ENCODE measurements at regions not wholly inside any gene's neighbourhood (a gene's known extent, or its start where the extent isn't known, plus 50 kb on each side); places are given as distances from the start of the nearest gene placed in this dataset.

DNA sequence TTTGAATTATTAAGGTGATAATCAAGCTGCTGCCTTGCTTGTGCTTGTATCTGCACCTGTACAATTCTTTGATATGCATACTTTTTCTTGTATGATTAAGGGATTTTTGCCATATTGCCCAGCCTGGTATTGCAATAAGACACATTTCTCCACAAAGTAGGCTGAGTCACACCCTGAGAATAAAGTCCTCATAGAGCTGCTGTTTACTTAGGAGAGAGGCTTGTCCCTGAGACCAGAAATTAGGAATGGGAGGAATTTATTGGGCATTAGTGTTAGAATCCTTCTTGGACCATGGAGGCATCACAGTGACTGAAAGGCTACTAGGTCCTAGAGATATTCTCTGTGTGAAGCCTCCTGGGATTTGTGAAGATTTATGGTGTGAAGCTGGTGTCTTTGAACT lies 506.8 kb upstream of the FBXO33 start:
- Histone ChIP-seq H3K9ac (no peak overlapping the region), H3K36me3 (replicated peaks in 1 of 2; ENCODE audit: control insufficient read depth in 1 of 2, insufficient read depth in 2 of 2, low read length in 1 of 2) (no peaks in the 10 kb centered on the region), H3K4me3 (ENCODE audit: low read depth in 2 of 2, low read length in 1 of 2) (no peak overlapping the region), H4K20me1 (ENCODE audit: insufficient read depth) (no peaks in the 10 kb centered on the region), H2AFZ (ENCODE audit: low read depth) (no peak overlapping the region), H3K27ac (ENCODE audit: low read depth in 2 of 2, low read length in 1 of 2) (no peak overlapping the region), H3F3A (replicated peaks; ENCODE audit: insufficient read depth) (no peaks in the 10 kb centered on the region), H3K9me2 (no peaks in the 10 kb centered on the region), H3K4me1 (ENCODE audit: control insufficient read depth in 1 of 2, insufficient read depth in 2 of 2, low read depth in 1 of 2, low read length in 1 of 2) (no peaks in the 10 kb centered on the region), H3K9me3 (no peaks in the 10 kb centered on the region), H3K27me3 (ENCODE audit: insufficient read depth) (no peaks in the 10 kb centered on the region), H3K79me2 (ENCODE audit: insufficient read depth) (no peaks in the 10 kb centered on the region), H3K4me2 (no peak overlapping the region)
- no peak for DNase-seq
- ChIA-PET CTCF (no interaction called here), POLR2A (no interaction called here)
- TF ChIP-seq POLR2AphosphoS5 (IDR thresholded peaks at IDR 0.05; ENCODE audit: low read depth, low read length): no peak
- no peak for TF ChIP-seq NFIC (IDR thresholded peaks at IDR 0.05; ENCODE audit: borderline replicate concordance)
- TF ChIP-seq, protein P1, sequence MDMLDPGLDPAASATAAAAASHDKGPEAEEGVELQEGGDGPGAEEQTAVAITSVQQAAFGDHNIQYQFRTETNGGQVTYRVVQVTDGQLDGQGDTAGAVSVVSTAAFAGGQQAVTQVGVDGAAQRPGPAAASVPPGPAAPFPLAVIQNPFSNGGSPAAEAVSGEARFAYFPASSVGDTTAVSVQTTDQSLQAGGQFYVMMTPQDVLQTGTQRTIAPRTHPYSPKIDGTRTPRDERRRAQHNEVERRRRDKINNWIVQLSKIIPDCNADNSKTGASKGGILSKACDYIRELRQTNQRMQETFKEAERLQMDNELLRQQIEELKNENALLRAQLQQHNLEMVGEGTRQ (IDR thresholded peaks at IDR 0.05; ENCODE audit: borderline replicate concordance, low read depth, low read length): no peak
- no peak for TF ChIP-seq GATA2 (CRISPR knock-in tag; IDR thresholded peaks at IDR 0.05)
- no peak for TF ChIP-seq RXRA (IDR thresholded peaks at IDR 0.05; ENCODE audit: borderline replicate concordance, low read depth)
- no peak for TF ChIP-seq CHD2 (IDR thresholded peaks at IDR 0.05; ENCODE audit: low read length, partially characterized antibody)
- TF ChIP-seq, protein P2, sequence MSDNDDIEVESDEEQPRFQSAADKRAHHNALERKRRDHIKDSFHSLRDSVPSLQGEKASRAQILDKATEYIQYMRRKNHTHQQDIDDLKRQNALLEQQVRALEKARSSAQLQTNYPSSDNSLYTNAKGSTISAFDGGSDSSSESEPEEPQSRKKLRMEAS (IDR thresholded peaks at IDR 0.05; ENCODE audit: low read depth): no peak
- TF ChIP-seq, protein P3, sequence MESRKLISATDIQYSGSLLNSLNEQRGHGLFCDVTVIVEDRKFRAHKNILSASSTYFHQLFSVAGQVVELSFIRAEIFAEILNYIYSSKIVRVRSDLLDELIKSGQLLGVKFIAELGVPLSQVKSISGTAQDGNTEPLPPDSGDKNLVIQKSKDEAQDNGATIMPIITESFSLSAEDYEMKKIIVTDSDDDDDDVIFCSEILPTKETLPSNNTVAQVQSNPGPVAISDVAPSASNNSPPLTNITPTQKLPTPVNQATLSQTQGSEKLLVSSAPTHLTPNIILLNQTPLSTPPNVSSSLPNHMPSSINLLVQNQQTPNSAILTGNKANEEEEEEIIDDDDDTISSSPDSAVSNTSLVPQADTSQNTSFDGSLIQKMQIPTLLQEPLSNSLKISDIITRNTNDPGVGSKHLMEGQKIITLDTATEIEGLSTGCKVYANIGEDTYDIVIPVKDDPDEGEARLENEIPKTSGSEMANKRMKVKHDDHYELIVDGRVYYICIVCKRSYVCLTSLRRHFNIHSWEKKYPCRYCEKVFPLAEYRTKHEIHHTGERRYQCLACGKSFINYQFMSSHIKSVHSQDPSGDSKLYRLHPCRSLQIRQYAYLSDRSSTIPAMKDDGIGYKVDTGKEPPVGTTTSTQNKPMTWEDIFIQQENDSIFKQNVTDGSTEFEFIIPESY (IDR thresholded peaks at IDR 0.05; ENCODE audit: borderline replicate concordance, low read depth): no peak
- TF ChIP-seq EZH2phosphoT487 (IDR thresholded peaks at IDR 0.05; ENCODE audit: borderline replicate concordance, low read depth): no peak

DNA sequence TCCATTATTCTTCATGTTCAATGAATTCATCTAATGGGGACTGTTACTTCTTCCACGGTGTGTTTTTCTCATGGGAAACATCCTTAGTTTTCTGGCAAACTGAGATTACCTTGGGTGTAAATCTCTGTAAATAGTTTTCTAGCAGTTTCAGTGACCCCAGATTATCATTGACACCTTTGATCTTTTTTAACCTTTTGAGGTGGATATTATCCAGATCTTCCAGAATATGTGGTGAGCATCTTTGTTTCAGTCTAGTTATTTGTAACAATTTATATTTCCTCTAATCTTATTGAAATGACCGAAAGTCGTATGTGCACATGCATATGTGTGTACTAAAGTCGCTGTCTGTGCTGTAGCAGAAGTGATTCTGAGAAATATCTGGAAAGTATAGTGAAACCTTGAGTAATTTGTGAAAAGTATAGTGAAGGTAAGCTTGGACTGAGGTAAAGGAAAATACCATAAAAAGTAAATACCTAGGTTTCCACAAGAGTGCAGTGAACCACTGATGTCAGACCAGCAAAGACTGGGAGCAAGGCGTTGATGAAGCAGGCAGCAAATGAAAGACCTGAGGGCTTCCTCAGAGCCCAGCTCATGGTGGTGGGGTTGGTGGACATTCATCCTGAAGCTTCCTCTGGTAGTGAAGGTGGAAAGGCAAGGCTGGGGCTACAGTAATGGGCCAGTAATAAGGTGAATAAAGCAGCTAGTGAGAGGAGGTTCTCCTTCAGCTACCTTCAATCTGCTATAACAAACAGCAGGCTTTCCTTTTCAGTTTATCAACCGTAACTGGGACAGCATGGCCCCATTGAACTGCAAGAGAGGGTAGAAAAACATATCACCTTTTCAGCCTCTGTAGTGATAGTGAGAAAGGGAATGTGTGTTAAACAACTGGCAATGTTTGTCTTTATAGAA lies 480.2 kb upstream of the FBXO33 start:
- Histone ChIP-seq H3K27ac (ENCODE audit: low read depth in 2 of 2, low read length in 1 of 2) (no peak overlapping the region), H3K79me2 (ENCODE audit: insufficient read depth) (no peaks in the 10 kb centered on the region), H4K20me1 (ENCODE audit: insufficient read depth) (no peaks in the 10 kb centered on the region), H3K27me3 (ENCODE audit: insufficient read depth) (no peaks in the 10 kb centered on the region), H2AFZ (ENCODE audit: low read depth) (no peak overlapping the region), H3K4me3 (ENCODE audit: low read depth in 2 of 2, low read length in 1 of 2) (no peak overlapping the region), H3K9me2 (no peaks in the 10 kb centered on the region), H3K4me1 (ENCODE audit: control insufficient read depth in 1 of 2, insufficient read depth in 2 of 2, low read depth in 1 of 2, low read length in 1 of 2) (no peaks in the 10 kb centered on the region), H3F3A (replicated peaks; ENCODE audit: insufficient read depth) (no peaks in the 10 kb centered on the region), H3K9me3 (no peaks in the 10 kb centered on the region), H3K9ac (no peak overlapping the region), H3K4me2 (no peak overlapping the region), H3K36me3 (replicated peaks in 1 of 2; ENCODE audit: control insufficient read depth in 1 of 2, insufficient read depth in 2 of 2, low read length in 1 of 2) (no peaks in the 10 kb centered on the region)
- no peak for DNase-seq
- WGBS (ENCODE audit: low lambda C conversion rate): under 1% methylated on average over 6 of the region's 6 CpGs
- CTCF ChIA-PET: no interaction called here
- no peak for TF ChIP-seq SIN3A (IDR thresholded peaks at IDR 0.05; ENCODE audit: borderline replicate concordance, low read depth, low read length)
- no peak for TF ChIP-seq CHD2 (IDR thresholded peaks at IDR 0.05; ENCODE audit: low read length, partially characterized antibody)
- TF ChIP-seq, protein P4, sequence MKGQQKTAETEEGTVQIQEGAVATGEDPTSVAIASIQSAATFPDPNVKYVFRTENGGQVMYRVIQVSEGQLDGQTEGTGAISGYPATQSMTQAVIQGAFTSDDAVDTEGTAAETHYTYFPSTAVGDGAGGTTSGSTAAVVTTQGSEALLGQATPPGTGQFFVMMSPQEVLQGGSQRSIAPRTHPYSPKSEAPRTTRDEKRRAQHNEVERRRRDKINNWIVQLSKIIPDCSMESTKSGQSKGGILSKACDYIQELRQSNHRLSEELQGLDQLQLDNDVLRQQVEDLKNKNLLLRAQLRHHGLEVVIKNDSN (IDR thresholded peaks at IDR 0.05; ENCODE audit: borderline replicate concordance, low read depth): no peak
- TF ChIP-seq, protein P5, sequence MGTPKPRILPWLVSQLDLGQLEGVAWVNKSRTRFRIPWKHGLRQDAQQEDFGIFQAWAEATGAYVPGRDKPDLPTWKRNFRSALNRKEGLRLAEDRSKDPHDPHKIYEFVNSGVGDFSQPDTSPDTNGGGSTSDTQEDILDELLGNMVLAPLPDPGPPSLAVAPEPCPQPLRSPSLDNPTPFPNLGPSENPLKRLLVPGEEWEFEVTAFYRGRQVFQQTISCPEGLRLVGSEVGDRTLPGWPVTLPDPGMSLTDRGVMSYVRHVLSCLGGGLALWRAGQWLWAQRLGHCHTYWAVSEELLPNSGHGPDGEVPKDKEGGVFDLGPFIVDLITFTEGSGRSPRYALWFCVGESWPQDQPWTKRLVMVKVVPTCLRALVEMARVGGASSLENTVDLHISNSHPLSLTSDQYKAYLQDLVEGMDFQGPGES (IDR thresholded peaks at IDR 0.05; ENCODE audit: low read depth, low read length): no peak
- TF ChIP-seq MEF2A (IDR thresholded peaks at IDR 0.05; ENCODE audit: borderline replicate concordance, low read depth): no peak
- no peak for TF ChIP-seq JUND (IDR thresholded peaks at IDR 0.05)
- no peak for TF ChIP-seq MXI1 (IDR thresholded peaks at IDR 0.05; ENCODE audit: low read depth, low read length)
- no peak for TF ChIP-seq EZH2phosphoT487 (IDR thresholded peaks at IDR 0.05; ENCODE audit: borderline replicate concordance, low read depth)
- no peak for TF ChIP-seq RXRA (IDR thresholded peaks at IDR 0.05; ENCODE audit: borderline replicate concordance, low read depth)
- TF ChIP-seq, protein P6, sequence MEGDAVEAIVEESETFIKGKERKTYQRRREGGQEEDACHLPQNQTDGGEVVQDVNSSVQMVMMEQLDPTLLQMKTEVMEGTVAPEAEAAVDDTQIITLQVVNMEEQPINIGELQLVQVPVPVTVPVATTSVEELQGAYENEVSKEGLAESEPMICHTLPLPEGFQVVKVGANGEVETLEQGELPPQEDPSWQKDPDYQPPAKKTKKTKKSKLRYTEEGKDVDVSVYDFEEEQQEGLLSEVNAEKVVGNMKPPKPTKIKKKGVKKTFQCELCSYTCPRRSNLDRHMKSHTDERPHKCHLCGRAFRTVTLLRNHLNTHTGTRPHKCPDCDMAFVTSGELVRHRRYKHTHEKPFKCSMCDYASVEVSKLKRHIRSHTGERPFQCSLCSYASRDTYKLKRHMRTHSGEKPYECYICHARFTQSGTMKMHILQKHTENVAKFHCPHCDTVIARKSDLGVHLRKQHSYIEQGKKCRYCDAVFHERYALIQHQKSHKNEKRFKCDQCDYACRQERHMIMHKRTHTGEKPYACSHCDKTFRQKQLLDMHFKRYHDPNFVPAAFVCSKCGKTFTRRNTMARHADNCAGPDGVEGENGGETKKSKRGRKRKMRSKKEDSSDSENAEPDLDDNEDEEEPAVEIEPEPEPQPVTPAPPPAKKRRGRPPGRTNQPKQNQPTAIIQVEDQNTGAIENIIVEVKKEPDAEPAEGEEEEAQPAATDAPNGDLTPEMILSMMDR (IDR thresholded peaks at IDR 0.05): no peak
- no peak for TF ChIP-seq SMC3 (IDR thresholded peaks at IDR 0.05; ENCODE audit: low read depth, low read length)
- no peak for TF ChIP-seq NRF1 (IDR thresholded peaks at IDR 0.05; ENCODE audit: low read depth, low read length)
- no peak for TF ChIP-seq POLR2AphosphoS5 (IDR thresholded peaks at IDR 0.05; ENCODE audit: low read depth, low read length)
- TF ChIP-seq NFIC (IDR thresholded peaks at IDR 0.05; ENCODE audit: borderline replicate concordance): no peak
- no peak for TF ChIP-seq RFX5 (IDR thresholded peaks at IDR 0.05; ENCODE audit: low read length)
- POLR2A ChIA-PET: no interaction called here
